Epithelial cell of proximal tubule (primary cell): ENCODE measurements at regions not wholly inside any gene's neighbourhood (a gene's known extent, or its start where the extent isn't known, plus 50 kb on each side); places are given as distances from the start of the nearest gene placed in this dataset.

Experiments used
- DNase-seq: peaks from one replicate; pipeline ENCODE4 v3.0.0-alpha.2; 2011; ENCODE audit warnings: low read depth
- H3K4me3 ChIP-seq: 2 replicates; pipeline ENCODE4 v1.5.1; 2011; ENCODE audit warnings: low read depth, mild to moderate bottlenecking, low read length
- CTCF ChIP-seq: conservative IDR thresholded peaks from 2 replicates; pipeline ENCODE4 v1.5.1; 2012; ENCODE audit warnings: low read depth, mild to moderate bottlenecking, low read length

- no peak overlapping the region for H3K4me3 ChIP-seq
Observed at GRCh38 chr12:64976131-64976530, 145.0 kb downstream of the WIF1 start.

DNA sequence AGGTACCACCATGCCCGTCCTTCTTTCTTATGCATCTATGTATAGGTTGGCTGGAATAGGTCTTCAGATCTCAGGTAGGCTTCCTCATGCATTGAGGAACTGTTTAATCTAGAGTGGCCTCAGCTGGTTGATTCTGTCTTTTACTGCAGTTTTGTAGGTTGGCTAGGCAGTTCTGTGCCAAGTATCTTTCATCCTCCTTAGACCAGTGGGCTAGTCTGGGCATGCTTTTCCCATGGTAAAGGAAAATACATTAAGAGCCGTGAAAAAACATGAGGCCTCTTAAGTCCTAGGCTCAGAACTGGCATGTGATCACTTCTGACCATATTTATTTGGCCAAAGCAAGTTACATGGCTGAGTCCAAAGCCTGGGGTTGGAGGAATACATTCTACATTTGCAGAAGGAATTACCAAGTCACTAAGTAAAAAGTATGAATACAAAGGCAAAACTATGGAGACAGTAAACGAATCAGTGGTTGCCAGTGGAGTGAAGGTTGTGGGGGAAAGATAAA is 137.3 kb downstream of the WIF1 start:
- TF ChIP-seq CTCF, result no peak
- no peak overlapping the region for H3K4me3 ChIP-seq
- DNase-seq, result no peak

More at GRCh38 chr12:64976131-64976530, 145.0 kb downstream of the WIF1 start:
- no peak for DNase-seq
- no peak for TF ChIP-seq CTCF

GRCh38 chr12:64991121-64991611 is 129.9 kb downstream of the WIF1 start:
- DNase-seq, result no peak
- no peak for TF ChIP-seq CTCF
- no peak overlapping the region for H3K4me3 ChIP-seq

DNA sequence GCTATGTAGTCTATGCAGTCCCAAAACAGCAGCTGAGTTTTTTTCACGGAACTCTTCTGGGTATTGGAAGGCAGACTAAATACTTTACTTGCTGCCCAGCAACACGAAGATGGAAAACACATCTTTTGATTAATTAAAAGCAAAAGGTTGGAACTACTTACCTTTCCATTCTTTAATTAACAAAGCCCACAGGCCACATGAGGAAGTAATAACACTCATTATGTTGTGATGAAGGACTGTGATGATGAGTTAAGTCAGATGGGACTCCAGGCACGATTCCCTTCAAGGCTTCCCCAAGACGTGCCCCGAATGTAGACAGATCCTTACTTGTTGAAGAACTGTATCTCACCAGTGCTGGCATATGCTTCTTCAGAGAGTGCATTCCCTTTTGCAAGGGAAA is 129.0 kb downstream of the WIF1 start:
- H3K4me3 ChIP-seq, result no peak overlapping the region
- no peak for DNase-seq
- TF ChIP-seq CTCF, result no peak

DNA sequence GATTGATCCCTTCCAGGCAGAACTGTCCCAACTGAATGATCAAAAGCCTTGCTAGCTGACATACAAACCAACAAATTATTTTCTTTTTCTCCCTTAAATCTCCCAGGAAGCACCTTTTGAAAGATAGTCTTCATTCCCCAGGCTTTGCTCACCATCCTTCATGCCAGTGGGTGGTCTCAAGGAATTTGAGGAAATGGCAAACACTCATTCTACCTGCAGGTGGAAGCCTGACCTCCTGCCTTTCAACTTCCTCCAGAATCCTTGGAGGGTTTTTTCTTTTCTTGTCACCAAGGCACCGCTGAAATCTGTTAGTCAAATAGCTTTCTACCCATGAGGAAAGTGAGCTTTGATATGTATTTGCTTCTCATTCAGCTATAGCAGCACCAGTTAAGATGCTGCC is 128.5 kb downstream of the WIF1 start:
- TF ChIP-seq CTCF, result no peak
- DNase-seq, result no peak
- H3K4me3 ChIP-seq, result no peak overlapping the region

- no peak for TF ChIP-seq CTCF
- no peak overlapping the region for H3K4me3 ChIP-seq
- DNase-seq, result no peak
Observed at GRCh38 chr12:64993461-64993860, 127.6 kb downstream of the WIF1 start.

- H3K4me3 ChIP-seq, result no peak overlapping the region
- no peak for DNase-seq
- TF ChIP-seq CTCF, result no peak
Observed at GRCh38 chr12:64995816-64996215, 125.3 kb downstream of the WIF1 start.
